HL-60 (cell line): ENCODE measurements at regions not wholly inside any gene's neighbourhood (a gene's known extent, or its start where the extent isn't known, plus 50 kb on each side); places are given as distances from the start of the nearest gene placed in this dataset.

Experiments used
- CTCF ChIP-seq: IDR thresholded peaks from one replicate; pipeline ENCODE4 v1.5.1; 2011; ENCODE audit warnings: low read length, control low read depth, inconsistent platforms; ENCODE audit not compliant: insufficient read depth
- GABPA ChIP-seq: IDR thresholded peaks from 2 replicates; pipeline ENCODE4 v1.6.1; 2012; ENCODE audit warnings: low read depth
- POLR2AphosphoS5 ChIP-seq: IDR thresholded peaks from 2 replicates; pipeline ENCODE4 v1.6.1; 2012; ENCODE audit warnings: low read depth
- REST ChIP-seq: IDR thresholded peaks from 2 replicates; pipeline ENCODE4 v1.6.1; 2012; ENCODE audit warnings: low read depth; ENCODE audit not compliant: insufficient replicate concordance
- SPI1 ChIP-seq: IDR thresholded peaks from 2 replicates; pipeline ENCODE4 v1.6.1; 2012; ENCODE audit warnings: low read depth, mild to moderate bottlenecking, borderline replicate concordance

- no peak for TF ChIP-seq SPI1
- no peak for TF ChIP-seq CTCF
- no peak for TF ChIP-seq POLR2AphosphoS5
- TF ChIP-seq REST: no peak
- TF ChIP-seq GABPA: no peak
These were observed 248.7 kb downstream of the SOX11 start for GRCh38 chr2:5940596-5941535.
